MG63 (cell line): ENCODE measurements at regions not wholly inside any gene's neighbourhood (a gene's known extent, or its start where the extent isn't known, plus 50 kb on each side); places are given as distances from the start of the nearest gene placed in this dataset.
A peak's percentile ranks its signal among the peaks of the same experiment; 100 is the strongest.
"Not testable (repeated sequence)": the region's sequence is repeated elsewhere in the genome, so short reads cannot be mapped to it uniquely, and the experiment has no call there.

ENCODE experiments used
- DNase-seq: peaks from one replicate; pipeline ENCODE4 v3.0.0-alpha.2; 2020
- H3K27me3 ChIP-seq: fragments of 250-450 bp; sonication (Bioruptor Pico); 2 replicates; pipeline ENCODE4 v1.5.1; 2020; ENCODE audit warnings: mild to moderate bottlenecking, moderate library complexity
- H3K36me3 ChIP-seq: fragments of 250-450 bp; sonication (Bioruptor Pico); 2 replicates; pipeline ENCODE4 v1.5.1; 2020; ENCODE audit warnings: mild to moderate bottlenecking, moderate library complexity
- H3K4me3 ChIP-seq: fragments of 250-450 bp; sonication (Bioruptor Pico); 2 replicates; pipeline ENCODE4 v1.5.1; 2020; ENCODE audit warnings: mild to moderate bottlenecking, moderate library complexity
- H3K9me3 ChIP-seq: fragments of 250-450 bp; sonication (Bioruptor Pico); 2 replicates; pipeline ENCODE4 v1.5.1; 2020; ENCODE audit warnings: mild to moderate bottlenecking, moderate library complexity

DNA sequence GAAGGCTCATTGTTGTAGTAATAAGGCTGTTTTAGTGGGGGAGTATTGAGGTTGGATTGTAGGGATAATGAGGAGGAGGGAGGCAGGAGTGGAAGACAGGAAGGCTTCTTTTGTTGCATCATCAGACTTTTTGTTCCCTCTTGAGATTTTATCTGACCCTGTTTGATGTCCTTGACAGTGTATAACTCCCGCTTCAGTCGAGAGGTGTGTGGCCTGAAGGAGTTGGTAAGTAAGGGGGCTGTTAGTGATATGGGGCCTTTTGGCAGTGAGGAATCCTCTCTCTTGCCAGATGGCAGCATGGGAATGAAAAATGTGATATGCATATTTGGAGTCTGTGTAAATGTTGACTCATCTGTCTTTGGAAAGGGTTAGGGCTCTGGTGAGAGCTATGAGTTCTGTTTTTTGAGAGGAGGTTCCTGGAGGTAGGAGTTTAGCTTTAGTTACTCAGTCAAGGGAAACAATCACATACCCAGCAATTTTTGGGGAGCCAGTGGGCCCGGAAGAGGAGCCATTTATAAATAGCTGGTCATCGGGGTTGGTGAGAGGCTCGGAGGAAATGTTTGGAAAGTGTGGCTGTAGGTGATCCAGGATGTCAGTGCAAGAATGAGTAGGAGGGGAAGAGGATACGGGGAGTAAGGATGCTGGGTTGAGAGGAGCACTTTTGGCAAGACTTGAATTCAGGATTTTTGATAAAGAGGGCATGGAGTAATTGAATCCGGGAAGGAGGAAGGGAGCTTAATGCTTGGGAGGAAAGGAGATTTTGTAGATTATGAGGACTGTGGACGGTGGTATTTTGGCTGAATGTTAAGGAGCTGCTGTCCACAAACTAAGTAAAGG is 136.7 kb upstream of the ETV3 start:
- no peak overlapping the region for H3K4me3 ChIP-seq
- no peaks in the 10 kb centered on the region for H3K9me3 ChIP-seq
- H3K27me3 ChIP-seq, result no peaks in the 10 kb centered on the region
- no peaks in the 10 kb centered on the region for H3K36me3 ChIP-seq
- DNase-seq, result peak; percentile 43

DNA sequence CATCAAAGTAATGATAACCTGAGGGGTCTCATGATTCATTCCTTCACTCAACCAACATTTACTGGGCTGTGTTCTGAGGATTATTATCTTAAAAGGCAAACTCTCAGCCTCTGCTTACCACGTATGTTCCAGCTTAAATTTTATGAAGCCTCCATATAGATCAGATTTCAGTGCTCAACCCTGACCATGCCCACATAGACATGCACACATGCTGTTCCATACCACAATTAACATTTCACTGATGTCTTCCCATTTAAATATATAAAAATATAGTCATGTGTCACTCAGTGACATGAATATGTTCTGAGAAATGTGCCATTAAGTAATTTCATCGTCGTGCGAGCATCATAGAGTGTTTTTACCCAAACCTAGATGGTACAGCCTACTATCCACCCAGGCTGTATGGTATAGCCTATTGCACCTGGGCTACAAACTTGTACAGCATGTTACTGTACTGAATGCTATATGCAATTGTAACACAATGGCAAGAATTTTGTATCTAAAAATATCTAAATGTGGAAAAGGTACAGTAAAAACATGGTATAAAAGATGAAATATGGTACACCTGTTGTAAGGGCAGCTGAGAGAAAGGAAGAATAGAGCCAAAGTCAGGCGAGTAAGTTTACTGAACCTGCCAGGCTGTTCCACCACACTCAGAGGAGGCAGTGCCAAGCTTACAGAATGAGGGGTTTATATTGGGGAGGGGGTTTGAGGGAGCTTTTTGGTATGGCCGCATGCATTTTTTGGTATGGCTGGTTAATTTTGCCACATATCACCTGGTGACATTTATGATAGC is 134.7 kb upstream of the ETV3 start:
- Histone ChIP-seq H3K4me3 (no peak overlapping the region), H3K9me3 (no peaks in the 10 kb centered on the region), H3K27me3 (no peaks in the 10 kb centered on the region), H3K36me3 (no peaks in the 10 kb centered on the region)
- no peak for DNase-seq

DNA sequence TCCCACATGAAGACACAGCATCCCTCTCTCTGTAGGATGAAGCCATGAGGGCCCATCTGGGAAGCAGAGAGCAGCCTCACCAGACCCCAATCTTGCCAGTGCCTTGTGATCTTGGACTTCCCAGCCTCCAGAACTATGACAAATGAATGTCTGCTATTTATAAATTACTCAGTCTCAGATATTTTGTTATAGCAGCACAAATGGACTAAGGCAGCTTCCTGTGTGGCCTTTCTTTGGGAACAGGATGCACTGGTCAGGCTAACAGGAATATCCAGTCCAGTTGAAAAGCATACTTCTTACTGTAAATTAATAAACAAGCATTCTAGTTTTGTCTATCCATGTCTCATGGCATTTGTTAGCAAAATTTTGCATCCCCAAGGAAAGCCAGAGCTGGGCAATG is 134.1 kb upstream of the ETV3 start:
- Histone ChIP-seq H3K4me3 (no peak overlapping the region), H3K9me3 (no peaks in the 10 kb centered on the region), H3K36me3 (no peaks in the 10 kb centered on the region), H3K27me3 (0 out of 2 replicates have a peak, but pooled peaks cover 2% of the 10 kb centered on the region)
- no peak for DNase-seq

DNA sequence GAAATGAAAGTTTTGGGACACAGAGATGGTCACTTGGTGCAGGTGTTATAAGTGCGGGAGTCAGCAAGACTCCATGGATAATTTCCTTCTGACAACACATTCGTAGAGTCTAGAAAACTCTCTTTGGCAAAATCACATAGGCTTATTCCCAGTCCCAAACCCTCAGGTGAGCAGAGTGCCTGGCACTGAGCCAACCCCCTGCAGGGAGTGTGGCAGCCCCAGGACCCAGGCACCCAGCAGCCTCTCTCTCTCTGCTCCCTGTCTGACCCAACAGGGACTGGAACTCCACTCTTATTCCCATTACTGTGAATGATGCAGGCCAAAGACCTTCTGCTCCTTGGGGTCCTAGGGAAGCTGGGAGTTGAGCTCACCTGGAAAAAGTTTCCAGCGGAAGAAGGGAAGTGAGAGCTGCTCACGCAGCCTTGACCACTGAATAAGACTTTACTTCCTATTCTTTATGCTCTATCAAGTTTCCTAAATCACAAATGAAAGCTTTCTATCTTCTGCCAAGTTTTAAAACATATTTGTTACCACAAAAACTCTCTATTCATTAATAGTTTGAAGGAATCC is 132.6 kb upstream of the ETV3 start:
- DNase-seq, result no peak
- H3K36me3 ChIP-seq, result no peaks in the 10 kb centered on the region
- no peaks in the 10 kb centered on the region for H3K9me3 ChIP-seq
- H3K4me3 ChIP-seq, result no peak overlapping the region
- peaks cover 8% of the 10 kb centered on the region; the same call in 1 of the 2 replicates for H3K27me3 ChIP-seq

DNA sequence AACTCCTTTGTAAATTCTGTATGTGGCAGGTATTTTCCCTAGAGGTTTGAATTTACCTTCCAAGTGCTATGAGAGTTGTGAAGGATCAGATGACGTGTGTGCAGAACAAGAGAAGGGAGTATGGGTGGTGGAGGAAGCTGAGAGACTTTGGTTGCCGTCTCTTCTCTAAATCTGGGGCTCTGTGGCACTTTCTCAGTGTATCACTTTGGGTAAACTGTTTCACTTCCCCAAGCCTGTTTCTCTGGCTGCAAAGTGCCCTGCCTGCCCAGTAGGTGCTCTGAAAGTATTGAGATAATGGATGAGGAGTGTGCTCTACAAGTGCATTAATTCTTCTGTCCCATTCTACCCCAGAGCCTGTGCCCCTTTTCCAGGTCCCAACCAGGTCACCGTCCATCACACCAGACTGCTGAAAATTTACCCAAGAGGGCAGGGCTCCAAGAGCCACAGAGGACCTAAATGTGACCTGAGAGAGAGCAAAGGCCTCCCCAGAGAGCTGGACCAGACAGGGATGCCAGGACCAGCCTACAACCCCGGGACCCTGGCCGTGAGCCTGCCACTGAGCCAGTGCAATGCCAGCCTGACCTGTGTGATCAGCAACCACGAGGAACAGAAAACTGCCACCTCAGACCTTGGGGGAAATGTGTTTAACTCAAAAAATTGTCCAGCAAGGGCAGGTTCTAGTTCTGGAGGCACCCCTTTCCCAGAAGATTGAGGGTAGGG is 131.6 kb upstream of the ETV3 start:
- no peak for DNase-seq
- Histone ChIP-seq H3K27me3 (peaks cover 10% of the 10 kb centered on the region; the same call in 1 of the 2 replicates), H3K4me3 (no peak overlapping the region), H3K36me3 (no peaks in the 10 kb centered on the region), H3K9me3 (no peaks in the 10 kb centered on the region)

DNA sequence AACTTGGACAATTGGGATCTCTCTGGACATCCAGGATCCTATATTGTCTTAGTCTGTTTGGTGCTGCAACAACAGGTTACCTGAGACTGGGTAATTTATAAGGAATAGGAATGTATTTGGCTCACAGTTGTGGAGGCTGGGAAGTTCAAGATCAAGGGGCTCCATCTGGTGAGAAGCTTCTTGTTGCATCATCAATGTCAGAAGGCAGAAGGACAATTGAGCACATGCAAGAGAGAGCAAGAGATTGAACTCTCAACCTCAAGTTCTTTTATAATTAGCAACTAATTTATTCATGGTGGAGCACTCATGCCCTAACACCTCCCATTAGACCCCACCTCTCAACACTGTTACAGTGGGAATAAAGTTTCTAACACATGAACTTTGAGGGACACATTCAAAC is 124.7 kb upstream of the ETV3 start:
- Histone ChIP-seq H3K4me3 (no peak overlapping the region), H3K27me3 (peaks cover 13% of the 10 kb centered on the region; the same call in 1 of the 2 replicates), H3K36me3 (no peaks in the 10 kb centered on the region), H3K9me3 (no peaks in the 10 kb centered on the region)
- no peak for DNase-seq

DNA sequence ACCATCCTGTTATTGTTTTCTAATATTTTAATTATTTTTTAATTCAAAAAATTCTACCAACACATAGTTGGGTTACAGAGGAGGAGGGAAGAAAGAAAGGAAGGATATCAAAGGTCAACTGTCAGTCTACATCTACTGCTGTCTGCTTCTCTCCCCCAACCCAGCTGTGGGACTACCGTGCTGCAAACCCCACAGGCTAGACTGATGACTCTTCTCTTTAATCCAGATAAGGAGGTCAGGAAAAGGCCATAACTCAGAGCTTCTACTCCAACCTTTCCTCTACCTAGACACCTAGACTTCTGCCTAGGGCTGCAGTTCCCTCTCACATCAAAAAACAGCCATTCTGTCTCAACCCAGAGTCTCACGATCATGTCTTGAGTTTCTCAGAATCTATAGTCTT is 124.2 kb upstream of the ETV3 start:
- DNase-seq, result no peak
- Histone ChIP-seq H3K27me3 (peaks cover 12% of the 10 kb centered on the region; the same call in 1 of the 2 replicates), H3K9me3 (no peaks in the 10 kb centered on the region), H3K4me3 (no peak overlapping the region), H3K36me3 (no peaks in the 10 kb centered on the region)

DNA sequence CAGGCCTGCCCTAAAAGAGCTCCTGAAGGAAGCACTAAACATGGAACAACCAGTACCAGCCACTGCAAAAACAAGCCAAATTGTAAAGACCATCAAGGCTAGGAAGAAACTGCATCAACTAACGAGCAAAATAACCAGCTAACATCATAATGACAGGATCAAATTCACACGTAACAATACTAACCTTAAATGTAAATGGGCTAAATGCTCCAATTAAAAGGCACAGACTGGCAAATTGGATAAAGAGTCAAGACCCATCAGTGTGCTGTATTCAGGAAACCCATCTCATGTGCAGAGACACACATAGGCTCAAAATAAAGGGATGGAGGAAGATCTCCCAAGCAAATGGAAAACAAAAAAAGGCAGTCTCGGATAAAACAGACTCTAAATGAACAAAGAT is 117.7 kb upstream of the ETV3 start:
- H3K36me3 ChIP-seq, H3K27me3 ChIP-seq, DNase-seq, H3K9me3 ChIP-seq, H3K4me3 ChIP-seq: not testable (repeated sequence)

DNA sequence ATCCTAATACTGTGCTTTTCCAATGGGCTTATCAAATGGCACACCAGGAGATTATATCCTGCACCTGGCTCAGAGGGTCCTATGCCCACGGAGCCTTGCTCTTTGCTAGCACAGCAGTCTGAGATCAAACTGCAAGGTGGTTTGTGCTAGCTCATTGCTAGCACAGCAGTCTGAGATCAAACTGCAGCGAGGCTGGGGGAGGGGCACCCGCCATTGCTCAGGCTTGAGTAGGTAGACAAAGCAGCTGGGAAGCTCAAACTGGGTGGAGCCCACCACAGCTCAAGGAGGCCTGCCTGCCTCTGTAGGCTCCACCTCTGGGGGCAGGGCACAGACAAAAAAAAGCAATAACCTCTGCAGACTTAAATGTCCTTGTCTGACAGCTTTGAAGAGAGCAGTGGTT is 116.0 kb upstream of the ETV3 start:
- H3K9me3 ChIP-seq, DNase-seq, H3K4me3 ChIP-seq, H3K36me3 ChIP-seq, H3K27me3 ChIP-seq: not testable (repeated sequence)

DNA sequence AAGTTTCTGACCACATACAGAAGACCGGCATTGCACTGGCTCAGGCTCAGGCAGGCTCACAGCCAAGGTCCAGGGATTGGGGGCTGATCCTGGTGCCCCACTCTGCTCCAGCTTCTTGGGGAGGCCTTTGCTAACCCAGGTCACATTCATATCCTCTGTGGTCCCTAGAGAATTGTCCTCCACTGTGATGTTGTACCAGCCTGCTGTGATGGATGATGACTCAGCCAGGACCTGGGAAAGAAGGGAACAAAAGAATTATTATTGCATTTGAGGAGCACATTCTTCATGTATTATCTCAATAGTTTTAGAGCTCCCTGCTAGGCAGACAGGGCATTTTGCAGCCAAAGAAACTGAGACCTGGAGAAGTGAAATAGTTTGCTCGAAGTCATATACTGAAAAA is 114.3 kb upstream of the ETV3 start:
- no peak overlapping the region for H3K4me3 ChIP-seq
- H3K36me3 ChIP-seq, result no peaks in the 10 kb centered on the region
- H3K9me3 ChIP-seq, result no peaks in the 10 kb centered on the region
- 0 out of 2 replicates have a peak, but pooled peaks cover 5% of the 10 kb centered on the region for H3K27me3 ChIP-seq
- no peak for DNase-seq

DNA sequence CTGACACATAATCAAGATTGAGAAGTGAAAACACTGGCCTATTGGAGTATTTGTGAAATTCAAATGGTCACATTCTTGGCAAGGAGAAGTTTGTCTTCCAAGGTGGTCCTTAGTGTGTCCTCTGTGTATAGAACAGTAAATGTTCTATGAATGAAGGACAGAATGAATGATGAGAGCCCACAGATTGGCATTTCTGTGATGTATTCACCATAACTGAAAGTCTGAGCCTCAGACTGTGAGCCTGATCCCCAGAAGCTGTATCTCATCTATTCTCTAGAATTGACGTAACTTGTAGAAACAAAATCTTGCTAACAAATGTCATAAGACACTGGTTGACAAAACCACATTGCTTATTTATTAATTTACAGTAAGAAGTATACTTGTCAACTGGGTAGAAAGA is 111.5 kb upstream of the ETV3 start:
- DNase-seq, result no peak
- no peak overlapping the region for H3K4me3 ChIP-seq
- 0 out of 2 replicates have a peak, but pooled peaks cover 5% of the 10 kb centered on the region for H3K27me3 ChIP-seq
- H3K9me3 ChIP-seq, result no peaks in the 10 kb centered on the region
- no peaks in the 10 kb centered on the region for H3K36me3 ChIP-seq

DNA sequence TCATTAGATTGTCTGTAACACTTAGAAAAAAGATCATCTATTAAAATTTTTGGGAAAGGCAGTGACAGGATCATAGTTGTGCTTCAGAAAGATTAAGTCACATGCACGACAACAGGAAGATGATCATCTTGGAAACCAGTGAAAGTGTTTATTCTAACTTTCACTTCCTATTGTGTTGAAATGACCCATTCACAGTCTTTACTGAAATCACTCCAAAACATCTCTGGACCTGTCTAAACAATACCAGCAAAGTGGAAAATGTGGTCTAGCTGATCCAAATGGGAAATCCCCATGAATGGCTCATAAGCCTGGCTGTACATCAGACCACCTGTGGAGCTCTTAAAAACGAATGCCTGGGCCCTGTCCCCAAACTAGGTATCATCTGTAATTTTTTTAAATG is 111.1 kb upstream of the ETV3 start:
- Histone ChIP-seq H3K9me3 (no peaks in the 10 kb centered on the region), H3K27me3 (0 out of 2 replicates have a peak, but pooled peaks cover 5% of the 10 kb centered on the region), H3K4me3 (no peak overlapping the region), H3K36me3 (no peaks in the 10 kb centered on the region)
- DNase-seq, result no peak

DNA sequence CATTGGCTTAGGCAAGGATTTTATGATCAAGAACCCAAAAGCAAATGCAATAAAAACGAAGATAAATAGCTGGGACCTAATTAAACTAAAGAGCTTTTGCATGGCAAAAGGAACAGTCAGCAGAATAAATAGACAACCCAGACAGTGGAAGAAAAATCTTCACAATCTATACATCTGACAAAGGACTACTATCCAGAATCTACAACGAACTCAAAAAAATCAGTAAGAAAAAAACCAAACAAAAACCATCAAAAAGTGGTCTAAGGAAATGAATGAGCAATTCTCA is 109.5 kb upstream of the ETV3 start:
- H3K36me3 ChIP-seq, DNase-seq, H3K27me3 ChIP-seq, H3K4me3 ChIP-seq, H3K9me3 ChIP-seq: not testable (repeated sequence)

DNA sequence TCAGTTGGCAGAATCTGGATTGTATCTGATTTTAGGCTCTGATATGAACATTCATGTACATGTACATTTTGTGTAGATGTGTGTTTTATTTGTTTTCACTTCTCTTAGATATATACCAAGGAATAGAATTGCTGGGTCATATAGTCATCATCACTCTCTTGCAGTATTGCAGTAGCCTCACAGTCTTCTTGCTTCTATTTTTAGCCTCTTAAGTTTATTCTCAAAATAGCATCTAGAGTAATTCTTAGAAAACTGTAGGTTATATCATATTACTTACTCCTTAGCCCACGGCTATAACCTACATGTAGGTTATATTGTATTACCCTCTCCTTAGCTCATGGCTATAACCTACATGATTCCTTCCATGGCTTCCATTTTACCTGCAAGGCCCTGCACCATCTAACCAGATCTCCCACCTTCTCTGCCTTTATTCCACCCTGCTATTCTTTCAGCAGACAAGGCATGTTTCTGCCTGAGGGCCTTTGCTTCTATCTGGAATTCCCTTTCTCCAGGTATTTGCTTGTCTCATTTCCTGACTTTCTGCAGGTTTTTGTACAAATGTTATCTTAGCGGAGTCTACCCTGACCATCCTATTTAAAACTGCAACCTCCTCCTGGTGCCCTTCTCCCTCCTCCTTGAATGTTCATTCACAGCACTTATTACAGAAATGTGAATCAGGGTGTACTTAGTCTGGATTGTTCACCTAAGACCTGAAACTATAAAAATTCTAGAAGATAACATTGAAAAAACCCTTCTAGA is 109.0 kb upstream of the ETV3 start:
- Histone ChIP-seq H3K27me3 (0 out of 2 replicates have a peak, but pooled peaks cover 5% of the 10 kb centered on the region), H3K36me3 (no peaks in the 10 kb centered on the region), H3K4me3 (no peak overlapping the region), H3K9me3 (no peaks in the 10 kb centered on the region)
- no peak for DNase-seq

DNA sequence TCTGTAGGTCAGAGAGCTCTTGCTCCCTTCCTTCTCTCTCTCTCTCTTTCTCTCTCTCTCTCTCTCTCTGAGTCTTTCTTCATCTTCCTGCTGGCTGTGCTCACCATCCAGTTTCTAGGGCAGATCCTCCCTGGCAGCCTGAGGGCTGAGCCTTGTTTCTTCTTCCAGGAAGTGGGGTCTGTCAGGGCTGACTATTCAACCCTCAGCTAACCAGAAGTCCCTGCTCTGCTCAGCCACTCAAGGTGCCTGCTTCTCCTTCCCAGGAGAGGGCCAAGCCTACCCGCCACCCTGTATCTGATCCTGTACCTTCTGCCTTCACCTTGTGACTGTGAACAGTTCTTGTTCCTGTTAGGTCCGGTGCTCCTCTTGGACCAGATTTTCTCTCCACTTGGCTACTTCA is 107.6 kb upstream of the ETV3 start:
- Histone ChIP-seq H3K27me3 (0 out of 2 replicates have a peak, but pooled peaks cover 4% of the 10 kb centered on the region), H3K9me3 (no peaks in the 10 kb centered on the region), H3K4me3 (no peak overlapping the region), H3K36me3 (no peaks in the 10 kb centered on the region)
- DNase-seq, result no peak

DNA sequence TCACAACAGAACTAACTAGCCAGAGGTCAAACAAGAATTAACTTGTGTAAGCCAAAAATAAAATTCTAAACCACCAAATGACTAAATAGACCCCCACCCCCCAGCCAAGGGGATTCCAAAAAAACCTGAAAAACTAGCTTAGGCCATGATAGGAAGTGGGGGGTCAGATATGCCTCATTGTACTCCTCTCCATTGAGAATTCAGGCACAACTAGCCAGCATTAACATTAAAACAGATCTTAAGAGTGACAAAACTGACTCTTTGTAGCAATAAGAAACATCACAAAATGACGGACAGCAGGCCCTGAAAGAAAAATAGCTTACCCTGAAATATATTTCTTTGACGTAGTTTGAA is 103.0 kb upstream of the ETV3 start:
- Histone ChIP-seq H3K36me3 (no peaks in the 10 kb centered on the region), H3K4me3 (no peak overlapping the region), H3K27me3 (peaks cover 7% of the 10 kb centered on the region; the same call in 1 of the 2 replicates), H3K9me3 (no peaks in the 10 kb centered on the region)
- DNase-seq, result no peak
